ENCODE measurements at regions not wholly inside any gene's neighbourhood (a gene's known extent, or its start where the extent isn't known, plus 50 kb on each side); places are given as distances from the start of the nearest gene placed in this dataset.

DNA sequence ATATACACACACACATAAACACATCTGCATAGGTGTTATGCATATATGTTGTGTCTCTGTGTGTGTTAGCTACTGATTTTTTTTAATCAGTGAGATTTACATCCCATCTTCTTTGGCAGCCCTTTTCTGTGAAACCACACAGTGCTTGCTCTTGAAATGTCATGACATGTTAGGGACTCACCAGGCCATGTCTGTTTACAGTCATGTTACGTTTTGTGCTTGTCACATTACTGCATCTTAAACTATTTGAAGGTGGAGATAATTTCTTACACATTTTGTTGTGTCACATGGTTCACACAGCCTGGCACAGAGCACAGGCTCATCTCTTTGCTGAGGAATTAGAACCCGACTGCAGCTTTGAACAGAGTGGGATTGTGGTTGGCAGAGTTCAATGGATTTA, 364.4 kb upstream of the RIOK2 start:
- Histone ChIP-seq H3K27me3 (ENCODE audit: insufficient read depth, low read depth) (no peaks in the 10 kb centered on the region), H3K27ac (no peak overlapping the region), H4K20me1 (ENCODE audit: insufficient read depth) (no peaks in the 10 kb centered on the region), H2AFZ (ENCODE audit: low read depth) (no peak overlapping the region), H3K4me3 (IDR thresholded peaks at IDR 0.05; ENCODE audit: insufficient read depth, low read depth, low read length) (no peak overlapping the region), H3K36me3 (ENCODE audit: insufficient read depth) (no peaks in the 10 kb centered on the region), H3K4me1 (ENCODE audit: low read depth, poor library complexity, severe bottlenecking) (peaks cover 8% of the 10 kb centered on the region), H3K79me2 (ENCODE audit: insufficient read depth, low read depth) (no peaks in the 10 kb centered on the region), H3K4me2 (no peak overlapping the region), H3K9ac (no peak overlapping the region)
- no peak for TF ChIP-seq CTCF (conservative IDR thresholded peaks at IDR 0.05; ENCODE audit: low read depth, low read length)

DNA sequence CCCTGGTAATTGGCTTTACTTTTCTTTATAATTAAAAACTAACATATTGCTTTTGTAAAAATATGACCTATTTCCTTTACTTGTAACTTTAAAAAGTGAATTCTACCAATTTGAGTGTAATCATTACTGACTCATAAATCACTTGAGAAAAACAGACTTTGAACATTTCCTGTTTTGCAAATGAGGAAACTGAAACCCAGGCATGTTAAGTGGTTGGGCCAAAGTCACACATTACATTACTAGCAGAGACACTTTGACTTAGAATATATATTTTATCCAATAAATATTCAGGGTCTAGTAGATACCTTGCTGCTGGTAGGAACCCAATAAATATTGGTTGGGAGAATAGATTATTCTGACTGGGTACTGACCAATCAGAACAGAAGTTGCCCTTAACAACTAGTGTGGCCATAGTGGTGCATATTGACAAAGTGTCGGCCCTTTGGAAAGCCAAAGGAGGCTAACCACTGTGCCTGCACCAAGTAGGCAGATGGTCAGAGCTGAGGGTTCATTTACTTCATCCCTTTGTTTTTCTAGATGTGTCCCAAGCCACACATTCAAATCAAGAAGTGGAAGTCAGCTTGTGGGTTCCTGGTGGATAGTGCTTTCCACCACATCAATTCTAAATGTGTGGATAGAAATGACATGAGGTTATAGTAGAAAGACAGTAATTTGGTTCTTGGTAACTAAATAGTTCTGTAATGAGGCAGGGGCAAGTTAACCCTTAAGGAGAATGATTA, 365.1 kb upstream of the RIOK2 start:
- TF ChIP-seq CTCF (conservative IDR thresholded peaks at IDR 0.05; ENCODE audit: low read depth, low read length), result no peak
- Histone ChIP-seq H3K4me2 (no peak overlapping the region), H3K27ac (no peak overlapping the region), H4K20me1 (ENCODE audit: insufficient read depth) (no peaks in the 10 kb centered on the region), H3K4me1 (ENCODE audit: low read depth, poor library complexity, severe bottlenecking) (peaks cover 8% of the 10 kb centered on the region), H3K27me3 (ENCODE audit: insufficient read depth, low read depth) (no peaks in the 10 kb centered on the region), H3K36me3 (ENCODE audit: insufficient read depth) (no peaks in the 10 kb centered on the region), H2AFZ (ENCODE audit: low read depth) (no peak overlapping the region), H3K9ac (no peak overlapping the region), H3K4me3 (IDR thresholded peaks at IDR 0.05; ENCODE audit: insufficient read depth, low read depth, low read length) (no peak overlapping the region), H3K79me2 (ENCODE audit: insufficient read depth, low read depth) (no peaks in the 10 kb centered on the region)

DNA sequence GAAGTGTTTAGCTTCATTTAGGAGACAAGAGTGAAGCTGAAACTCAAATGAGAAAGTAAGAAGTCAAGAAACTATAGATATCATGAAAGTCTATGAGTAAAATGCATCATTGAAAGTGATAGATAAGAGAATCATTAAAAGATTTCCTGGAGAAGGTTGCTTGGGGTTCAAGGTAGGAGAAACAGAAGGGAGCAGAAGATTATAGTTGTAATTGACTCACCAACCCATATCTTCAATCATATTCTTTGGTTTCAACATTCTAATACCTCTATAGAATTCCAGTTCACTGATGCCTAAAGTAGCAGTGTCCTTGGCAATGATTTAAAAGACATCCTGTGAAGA, 365.7 kb upstream of the RIOK2 start:
- H3K27ac ChIP-seq, result no peak overlapping the region
- H3K27me3 ChIP-seq (ENCODE audit: insufficient read depth, low read depth), result no peaks in the 10 kb centered on the region
- H3K4me2 ChIP-seq, result no peak overlapping the region
- peaks cover 8% of the 10 kb centered on the region for H3K4me1 ChIP-seq (ENCODE audit: low read depth, poor library complexity, severe bottlenecking)
- H3K4me3 ChIP-seq (IDR thresholded peaks at IDR 0.05; ENCODE audit: insufficient read depth, low read depth, low read length), result no peak overlapping the region
- no peaks in the 10 kb centered on the region for H3K79me2 ChIP-seq (ENCODE audit: insufficient read depth, low read depth)
- no peak overlapping the region for H2AFZ ChIP-seq (ENCODE audit: low read depth)
- no peak overlapping the region for H3K9ac ChIP-seq
- H4K20me1 ChIP-seq (ENCODE audit: insufficient read depth), result no peaks in the 10 kb centered on the region
- TF ChIP-seq CTCF (conservative IDR thresholded peaks at IDR 0.05; ENCODE audit: low read depth, low read length), result no peak
- H3K36me3 ChIP-seq (ENCODE audit: insufficient read depth), result no peaks in the 10 kb centered on the region

GRCh38 chr5:97549496-97549895, 366.4 kb upstream of the RIOK2 start:
- no peak overlapping the region for H3K4me3 ChIP-seq (IDR thresholded peaks at IDR 0.05; ENCODE audit: insufficient read depth, low read depth, low read length)
- H3K36me3 ChIP-seq (ENCODE audit: insufficient read depth), result no peaks in the 10 kb centered on the region
- H3K27ac ChIP-seq, result no peak overlapping the region
- H4K20me1 ChIP-seq (ENCODE audit: insufficient read depth), result no peaks in the 10 kb centered on the region
- no peak overlapping the region for H3K4me2 ChIP-seq
- TF ChIP-seq CTCF (conservative IDR thresholded peaks at IDR 0.05; ENCODE audit: low read depth, low read length), result no peak
- H3K4me1 ChIP-seq (ENCODE audit: low read depth, poor library complexity, severe bottlenecking), result peaks cover 8% of the 10 kb centered on the region
- no peak overlapping the region for H3K9ac ChIP-seq
- H3K27me3 ChIP-seq (ENCODE audit: insufficient read depth, low read depth), result no peaks in the 10 kb centered on the region
- no peak overlapping the region for H2AFZ ChIP-seq (ENCODE audit: low read depth)
- no peaks in the 10 kb centered on the region for H3K79me2 ChIP-seq (ENCODE audit: insufficient read depth, low read depth)

Measured in KMS-11 (cell line).